ENCODE measurements at regions not wholly inside any gene's neighbourhood (a gene's known extent, or its start where the extent isn't known, plus 50 kb on each side); places are given as distances from the start of the nearest gene placed in this dataset.

- BruUV-seq (replicated peaks) = no TSS peak
- H3K14ac ChIP-seq (replicated peaks; ENCODE audit: low read depth, low read length) = no peak overlapping the region
- no peak overlapping the region for H4K5ac ChIP-seq (ENCODE audit: low read depth, low read length)
- H2AK5ac ChIP-seq (ENCODE audit: low read depth, low read length) = no peak overlapping the region
- H3K9me1 ChIP-seq (ENCODE audit: insufficient read depth, low read length) = no peaks in the 10 kb centered on the region
- in situ Hi-C loops (cut with MboI; ENCODE audit: low sequenced_read_pairs) = loop anchor here (5.0 kb wide), 1 partner anchor 89 kb away; no protein-coding TSS in a partner anchor
- H3K4me3 ChIP-seq (ENCODE audit: insufficient read depth, low read depth, low read length) = no peak overlapping the region
- no peak overlapping the region for H2AFZ ChIP-seq (replicated peaks; ENCODE audit: low read length, poor library complexity)
- CTCF ChIA-PET = no interaction called here
- ATAC-seq (ENCODE audit: low read depth) (no peak), DNase-seq (no peak)
- no peaks in the 10 kb centered on the region for H3K4me1 ChIP-seq (ENCODE audit: control insufficient read depth, insufficient read depth, low read length)
- H3K9me3 ChIP-seq (ENCODE audit: control insufficient read depth, insufficient read depth, low read length) = no peaks in the 10 kb centered on the region; the same call in 1 of the 2 replicates
- POLR2A ChIA-PET (ENCODE audit: unreplicated experiment) = no interaction called here
- H2AK9ac ChIP-seq (replicated peaks; ENCODE audit: low read depth, low read length, poor library complexity) = no peak overlapping the region
- H4K20me1 ChIP-seq (ENCODE audit: insufficient read depth, low read length) = no peaks in the 10 kb centered on the region
- no peaks in the 10 kb centered on the region for H3K79me1 ChIP-seq (ENCODE audit: low read depth in 1 of 2, low read length in 2 of 2)
- H3K23ac ChIP-seq (ENCODE audit: low read depth, low read length) = no peak overlapping the region
- no peaks in the 10 kb centered on the region for H3K27me3 ChIP-seq (ENCODE audit: control insufficient read depth, insufficient read depth, low read length)
- no peak overlapping the region for H2BK120ac ChIP-seq (ENCODE audit: low read depth, low read length)
- no peak overlapping the region for H3K56ac ChIP-seq (ENCODE audit: extremely low read depth, insufficient read depth, low read length)
- intact Hi-C loops (cut with micrococcal nuclease) = no loop called here
- H3K36me3 ChIP-seq (ENCODE audit: control insufficient read depth, insufficient read depth, low read length) = no peaks in the 10 kb centered on the region
- H3K27ac ChIP-seq (ENCODE audit: insufficient read depth, low read length) = no peak overlapping the region
- H4K8ac ChIP-seq (ENCODE audit: low read depth in 2 of 2, low read length in 2 of 2) = no peak overlapping the region
- no peak overlapping the region for H2BK5ac ChIP-seq (ENCODE audit: low read depth, low read length, poor library complexity, severe bottlenecking)
- no peak overlapping the region for H3K18ac ChIP-seq (ENCODE audit: low read depth, low read length)
- no peak overlapping the region for H3K4ac ChIP-seq (ENCODE audit: low read depth, low read length)
- no peak overlapping the region for H4K91ac ChIP-seq (ENCODE audit: insufficient read depth, low read depth, low read length)
- no peak overlapping the region for H2BK20ac ChIP-seq (ENCODE audit: low read depth, low read length)
- H2BK15ac ChIP-seq (ENCODE audit: low read depth, low read length) = no peak overlapping the region
- H3K4me2 ChIP-seq (ENCODE audit: low read depth, low read length) = no peak overlapping the region
- dilution Hi-C loops (cut with HindIII; ENCODE audit: low sequenced_read_pairs, unreplicated experiment) = no loop called here
- no peak overlapping the region for H3K9ac ChIP-seq (ENCODE audit: low read depth, low read length)
- TF ChIP-seq USF2 (IDR thresholded peaks at IDR 0.05; ENCODE audit: low read depth, low read length) = no peak
- no peak for TF ChIP-seq RFX5 (IDR thresholded peaks at IDR 0.05; ENCODE audit: low read depth, low read length)
- TF ChIP-seq CHD1 (IDR thresholded peaks at IDR 0.05; ENCODE audit: low read depth, low read length) = no peak
- no peak for TF ChIP-seq SMC3 (IDR thresholded peaks at IDR 0.05; ENCODE audit: low read depth, low read length)
- no peak for TF ChIP-seq NFE2L2 (IDR thresholded peaks at IDR 0.05; ENCODE audit: low read depth, low read length)
- TF ChIP-seq MXI1 (IDR thresholded peaks at IDR 0.05; ENCODE audit: borderline replicate concordance, low read depth, low read length) = no peak
- TF ChIP-seq POLR2A (IDR thresholded peaks at IDR 0.05; ENCODE audit: low read depth, low read length) = no peak
- no peak for TF ChIP-seq FOS (IDR thresholded peaks at IDR 0.05; ENCODE audit: low read depth, low read length)
- TF ChIP-seq MAZ (IDR thresholded peaks at IDR 0.05; ENCODE audit: borderline replicate concordance, low read depth, low read length) = no peak
- no peak for TF ChIP-seq ELK1 (IDR thresholded peaks at IDR 0.05; ENCODE audit: borderline replicate concordance, low read depth, low read length)
- no peak for TF ChIP-seq RCOR1 (IDR thresholded peaks at IDR 0.05; ENCODE audit: insufficient replicate concordance, low read length)
- TF ChIP-seq CEBPB (IDR thresholded peaks at IDR 0.05; ENCODE audit: low read depth, low read length) = no peak
- TF ChIP-seq CTCF (conservative IDR thresholded peaks at IDR 0.05; ENCODE audit: low read depth, low read length) = no peak
- no peak for TF ChIP-seq BHLHE40 (IDR thresholded peaks at IDR 0.05; ENCODE audit: low read depth, low read length)
- no peak for TF ChIP-seq RAD21 (IDR thresholded peaks at IDR 0.05; ENCODE audit: low read length)
- TF ChIP-seq MAFK (IDR thresholded peaks at IDR 0.05; ENCODE audit: low read depth, low read length) = no peak
These were observed 311.8 kb downstream of the RERGL start for GRCh38 chr12:17778242-17778641.

Measured in IMR-90 (cell line).